IMR-90 (cell line): ENCODE measurements at regions not wholly inside any gene's neighbourhood (a gene's known extent, or its start where the extent isn't known, plus 50 kb on each side); places are given as distances from the start of the nearest gene placed in this dataset.

ENCODE experiments used
- ATAC-seq: fragments of 200-7000 bp; cut with Tn5 transposase; 2 replicates; pipeline ENCODE4 v1.9.1; 2020; ENCODE audit warnings: low read depth, mild to moderate bottlenecking, moderate library complexity
- BruUV-seq: library from RNA; stranded (reverse); fragments of 400-500 nt; replicated peaks from 2 replicates; lab custom pipeline; 2021; lab: Mats Ljungman, UMichigan
- CTCF ChIA-PET: fragments of 300-600 bp; formaldehyde crosslinking; extraction: SDS; loops from one replicate; lab custom pipeline; 2021; ENCODE audit warnings: antibody characterized with exemption; lab: Yijun Ruan, JAX
- POLR2A ChIA-PET: fragments of 300-600 bp; sonication (Branson Sonifier 250); formaldehyde crosslinking; loops from one replicate; lab custom pipeline; 2022; ENCODE audit warnings: antibody characterized with exemption; ENCODE audit not compliant: unreplicated experiment; lab: Charles Lee
- DNase-seq: peaks from one replicate; pipeline ENCODE4 v3.0.0; 2013
- H2AFZ ChIP-seq: replicated peaks from 2 replicates; pipeline ENCODE3; 2013; ENCODE audit warnings: low read length, mild to moderate bottlenecking; ENCODE audit not compliant: poor library complexity
- H2AK5ac ChIP-seq: 2 replicates; pipeline ENCODE4 v1.6.1; 2013; ENCODE audit warnings: low read depth, low read length, inconsistent platforms
- H2AK9ac ChIP-seq: replicated peaks from 2 replicates; pipeline ENCODE3; 2013; ENCODE audit warnings: mild to moderate bottlenecking, low read depth, low read length, moderate library complexity; ENCODE audit not compliant: poor library complexity
- H2BK120ac ChIP-seq: 2 replicates; pipeline ENCODE4 v1.6.1; 2013; ENCODE audit warnings: low read depth, low read length, inconsistent platforms
- H2BK15ac ChIP-seq: 3 replicates; pipeline ENCODE4 v1.6.1; 2013; ENCODE audit warnings: low read depth, low read length, inconsistent platforms
- H2BK20ac ChIP-seq: 2 replicates; pipeline ENCODE4 v1.6.1; 2013; ENCODE audit warnings: low read depth, mild to moderate bottlenecking, inconsistent platforms, low read length, moderate library complexity
- H2BK5ac ChIP-seq: 2 replicates; pipeline ENCODE4 v1.6.1; 2013; ENCODE audit warnings: mild to moderate bottlenecking, low read depth, low read length, inconsistent platforms; ENCODE audit not compliant: poor library complexity, severe bottlenecking
- H3K14ac ChIP-seq: replicated peaks from 2 replicates; pipeline ENCODE4 v1.6.1; 2013; ENCODE audit warnings: low read depth, low read length, inconsistent platforms
- H3K18ac ChIP-seq: 2 replicates; pipeline ENCODE4 v1.6.1; 2013; ENCODE audit warnings: low read depth, low read length, control low read depth
- H3K23ac ChIP-seq: 2 replicates; pipeline ENCODE4 v1.6.1; 2013; ENCODE audit warnings: low read depth, low read length, inconsistent platforms
- H3K27ac ChIP-seq: 2 replicates; pipeline ENCODE4 v1.5.1; 2013; ENCODE audit warnings: mild to moderate bottlenecking, control low read depth, low read length; ENCODE audit not compliant: insufficient read depth
- H3K27me3 ChIP-seq: 2 replicates; pipeline ENCODE4 v1.6.1; 2013; ENCODE audit warnings: low read length; ENCODE audit not compliant: control insufficient read depth, insufficient read depth
- H3K36me3 ChIP-seq: 2 replicates; pipeline ENCODE4 v1.6.1; 2013; ENCODE audit warnings: low read length, mixed read lengths; ENCODE audit not compliant: control insufficient read depth, insufficient read depth
- H3K4ac ChIP-seq: 2 replicates; pipeline ENCODE4 v1.6.1; 2013; ENCODE audit warnings: low read depth, low read length, inconsistent platforms
- H3K4me1 ChIP-seq: 2 replicates; pipeline ENCODE4 v1.6.1; 2013; ENCODE audit warnings: low read length, mixed read lengths; ENCODE audit not compliant: control insufficient read depth, insufficient read depth
- H3K4me2 ChIP-seq: 2 replicates; pipeline ENCODE4 v1.6.1; 2013; ENCODE audit warnings: low read depth, mild to moderate bottlenecking, control low read depth, low read length, moderate library complexity
- H3K4me3 ChIP-seq: 2 replicates; pipeline ENCODE4 v1.5.1; 2013; ENCODE audit warnings: low read depth, mild to moderate bottlenecking, control low read depth, low read length, moderate library complexity; ENCODE audit not compliant: insufficient read depth
- H3K56ac ChIP-seq: 2 replicates; pipeline ENCODE4 v1.6.1; 2013; ENCODE audit warnings: low read length, inconsistent platforms; ENCODE audit not compliant: insufficient read depth; ENCODE audit errors: extremely low read depth
- H3K79me1 ChIP-seq, 2 experiments: 2 replicates each; pipeline ENCODE4 v1.6.1; 2013; ENCODE audit warnings: low read length in 2 of 2, inconsistent platforms in 1 of 2, low read depth in 1 of 2
- H3K9ac ChIP-seq: 2 replicates; pipeline ENCODE4 v1.6.1; 2013; ENCODE audit warnings: low read depth, low read length, control low read depth
- H3K9me1 ChIP-seq: 2 replicates; pipeline ENCODE4 v1.6.1; 2013; ENCODE audit warnings: low read length, inconsistent platforms; ENCODE audit not compliant: insufficient read depth
- H3K9me3 ChIP-seq: 2 replicates; pipeline ENCODE4 v1.6.1; 2013; ENCODE audit warnings: low read length; ENCODE audit not compliant: control insufficient read depth, insufficient read depth
- H4K20me1 ChIP-seq: 2 replicates; pipeline ENCODE4 v1.6.1; 2013; ENCODE audit warnings: low read length, inconsistent platforms; ENCODE audit not compliant: insufficient read depth
- H4K5ac ChIP-seq: 2 replicates; pipeline ENCODE4 v1.6.1; 2013; ENCODE audit warnings: mild to moderate bottlenecking, low read depth, low read length, control low read depth
- H4K8ac ChIP-seq, 2 experiments: 2 replicates each; pipeline ENCODE4 v1.6.1; 2013; ENCODE audit warnings: low read depth in 2 of 2, low read length in 2 of 2, control low read depth in 1 of 2, inconsistent platforms in 1 of 2
- H4K91ac ChIP-seq: 2 replicates; pipeline ENCODE4 v1.6.1; 2013; ENCODE audit warnings: low read depth, low read length, inconsistent platforms; ENCODE audit not compliant: insufficient read depth
- BHLHE40 ChIP-seq: fragments of 150-350 bp; IDR thresholded peaks from 2 replicates; pipeline ENCODE4 v1.6.1; 2016; ENCODE audit warnings: mild to moderate bottlenecking, low read depth, low read length
- CHD1 ChIP-seq: IDR thresholded peaks from 2 replicates; pipeline ENCODE4 v1.6.1; 2012; ENCODE audit warnings: low read depth, low read length, improper control_type of control experiment
- CTCF ChIP-seq: conservative IDR thresholded peaks from 2 replicates; pipeline ENCODE4 v1.5.1; 2012; ENCODE audit warnings: mild to moderate bottlenecking, low read depth, low read length, improper control_type of control experiment
- ELK1 ChIP-seq: fragments of 150-350 bp; IDR thresholded peaks from 2 replicates; pipeline ENCODE4 v1.6.1; 2016; ENCODE audit warnings: low read depth, mild to moderate bottlenecking, low read length, moderate library complexity, borderline replicate concordance
- MAZ ChIP-seq: IDR thresholded peaks from 2 replicates; pipeline ENCODE4 v1.6.1; 2012; ENCODE audit warnings: low read depth, mild to moderate bottlenecking, low read length, improper control_type of control experiment, moderate library complexity, borderline replicate concordance
- NFE2L2 ChIP-seq: fragments of 150-350 bp; IDR thresholded peaks from 2 replicates; pipeline ENCODE4 v1.6.1; 2016; ENCODE audit warnings: low read depth, mild to moderate bottlenecking, low read length
- POLR2A ChIP-seq: IDR thresholded peaks from 2 replicates; pipeline ENCODE4 v1.6.1; 2012; ENCODE audit warnings: mild to moderate bottlenecking, low read depth, low read length
- RAD21 ChIP-seq: IDR thresholded peaks from 2 replicates; pipeline ENCODE4 v1.6.1; 2012; ENCODE audit warnings: low read length, improper control_type of control experiment
- RCOR1 ChIP-seq: IDR thresholded peaks from 2 replicates; pipeline ENCODE4 v1.6.1; 2012; ENCODE audit warnings: mild to moderate bottlenecking, low read length, improper control_type of control experiment; ENCODE audit not compliant: insufficient replicate concordance
- RFX5 ChIP-seq: IDR thresholded peaks from 2 replicates; pipeline ENCODE4 v1.8.0; 2012; ENCODE audit warnings: low read depth, mild to moderate bottlenecking, low read length, moderate library complexity
- SMC3 ChIP-seq: fragments of 150-350 bp; IDR thresholded peaks from 2 replicates; pipeline ENCODE4 v1.6.1; 2016; ENCODE audit warnings: low read depth, mild to moderate bottlenecking, antibody characterized with exemption, low read length, moderate library complexity
- USF2 ChIP-seq: fragments of 150-350 bp; IDR thresholded peaks from 2 replicates; pipeline ENCODE4 v1.6.1; 2017; ENCODE audit warnings: mild to moderate bottlenecking, antibody characterized with exemption, low read length, low read depth
- WGBS, 2 experiments: methylation state at CpG; one replicate each; pipeline versions ENCODE4 v1.1.5 to v1.1.7; 2013; ENCODE audit warnings: missing lambda C conversion rate in 2 of 2; ENCODE audit not compliant: insufficient read length in 1 of 2; ENCODE audit errors: extremely low coverage in 2 of 2; 5-methylcytosine and 5-hydroxymethylcytosine counted together
- dilution Hi-C: fragments of 300-500 bp; cut with HindIII; formaldehyde crosslinking; loops from one replicate; pipeline ENCODE4 v1.14.3; 2018; ENCODE audit warnings: low sequenced_read_pairs; ENCODE audit not compliant: unreplicated experiment
- in situ Hi-C: fragments of 300-500 bp; cut with MboI; formaldehyde crosslinking; loops from 3 replicates; pipeline ENCODE4 v1.14.3; 2019; ENCODE audit warnings: low sequenced_read_pairs, inconsistent platforms, mixed read lengths
- intact Hi-C: fragments of 100-400 bp; cut with micrococcal nuclease; formaldehyde crosslinking; loops from 2 replicates; pipeline ENCODE4 v1.10.0; 2022

GRCh38 chr20:48010623-48011022 lies 225.3 kb upstream of the SULF2 start:
- Histone ChIP-seq H2AFZ (no peak overlapping the region), H3K9ac (no peak overlapping the region), H2BK5ac (peak overlapping the region; percentile 57), H2BK20ac (no peak overlapping the region), H3K36me3 (no peaks in the 10 kb centered on the region), H3K14ac (no peak overlapping the region), H3K79me1 (no peaks in the 10 kb centered on the region), H4K5ac (no peak overlapping the region), H3K27me3 (no peaks in the 10 kb centered on the region), H2BK15ac (no peak overlapping the region), H4K91ac (no peak overlapping the region), H3K4me3 (no peak overlapping the region), H3K23ac (no peak overlapping the region), H3K4me2 (no peak overlapping the region), H2AK5ac (no peak overlapping the region), H2BK120ac (no peak overlapping the region), H3K9me1 (no peaks in the 10 kb centered on the region), H3K56ac (no peak overlapping the region), H3K18ac (no peak overlapping the region), H4K20me1 (no peaks in the 10 kb centered on the region), H2AK9ac (no peak overlapping the region), H3K4ac (no peak overlapping the region), H3K27ac (no peak overlapping the region), H3K9me3 (peaks cover 8% of the 10 kb centered on the region), H3K4me1 (peaks cover 8% of the 10 kb centered on the region; the same call in 1 of the 2 replicates), H4K8ac (no peak overlapping the region)
- ATAC-seq: no peak
- WGBS, 2 experiments: 69% methylated on average over 3 of the region's 3 CpGs; no CpG with 5 or more reads in 1 of the 2 experiments
- BruUV-seq: no TSS peak
- ChIA-PET CTCF (no interaction called here), POLR2A (no interaction called here)
- dilution Hi-C loops: no loop called here
- intact Hi-C loops: no loop called here
- TF ChIP-seq POLR2A: no peak
- no peak for TF ChIP-seq ELK1
- no peak for TF ChIP-seq USF2
- no peak for TF ChIP-seq RCOR1
- no peak for TF ChIP-seq RAD21
- no peak for TF ChIP-seq RFX5
- TF ChIP-seq MAZ: no peak
- TF ChIP-seq CTCF: no peak
- no peak for TF ChIP-seq CHD1
- no peak for TF ChIP-seq BHLHE40
- no peak for TF ChIP-seq SMC3
- TF ChIP-seq NFE2L2: no peak
- no peak for DNase-seq
- in situ Hi-C loops: loop anchor here (25.0 kb wide), 1 partner anchor 102 kb away; no protein-coding TSS in a partner anchor
